Left kidney (tissue), 1 donor: ENCODE measurements at regions not wholly inside any gene's neighbourhood (a gene's known extent, or its start where the extent isn't known, plus 50 kb on each side); places are given as distances from the start of the nearest gene placed in this dataset.

Experiments
- DNase-seq: peaks from one replicate; pipeline ENCODE4 v3.0.0-alpha.2; 2013

DNA sequence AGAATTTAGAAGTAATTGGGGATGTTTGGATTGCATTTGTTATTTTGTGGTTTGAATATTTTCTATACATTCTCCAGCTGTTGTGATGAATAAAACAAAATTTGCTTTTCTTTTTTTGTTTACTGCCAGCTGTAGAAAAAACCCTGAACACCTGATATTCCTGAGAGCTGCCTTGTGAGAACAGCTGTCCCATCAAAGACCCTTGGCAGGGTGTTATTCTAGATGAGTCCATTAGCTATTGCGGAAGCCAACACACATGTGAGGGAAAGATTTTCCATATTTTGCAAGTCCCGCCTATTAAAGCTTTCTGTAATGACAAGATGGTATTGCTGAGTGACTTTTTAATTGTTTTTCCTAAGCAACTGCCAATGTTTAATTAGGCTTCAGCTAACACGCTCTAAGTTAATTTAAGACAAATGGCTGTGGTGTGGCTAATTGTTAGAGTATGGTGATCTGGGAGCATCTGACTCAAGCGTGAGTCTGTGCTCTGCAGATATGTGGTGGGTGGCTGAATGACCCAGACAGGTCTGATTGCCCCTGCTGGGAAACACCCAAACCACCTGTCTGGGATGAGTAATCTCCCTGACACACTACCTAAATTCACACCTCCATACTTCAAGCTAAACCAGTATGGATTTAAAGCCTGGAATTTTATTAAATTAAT lies 86.5 kb upstream of the PRLR start:
- DNase-seq, result no peak

DNA sequence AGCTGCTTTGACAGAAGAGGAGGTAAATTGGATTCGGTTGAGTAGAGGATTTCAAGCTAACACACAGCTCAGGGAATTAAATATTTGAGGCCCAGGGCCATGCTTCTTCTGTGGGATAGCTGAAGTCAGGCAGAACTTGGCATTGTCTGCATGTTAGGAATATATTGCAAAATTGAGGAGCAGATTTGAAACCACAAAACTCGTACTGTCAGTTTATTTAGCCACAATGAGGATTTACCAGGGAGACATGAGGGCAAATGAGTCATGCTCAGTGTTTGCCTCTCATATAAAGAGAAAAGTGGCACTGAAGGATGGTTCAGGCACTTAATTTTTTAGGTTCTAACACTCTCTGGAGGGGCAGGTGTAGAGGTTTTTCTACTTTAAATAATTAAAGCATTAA lies 83.0 kb upstream of the PRLR start:
- no peak for DNase-seq

DNA sequence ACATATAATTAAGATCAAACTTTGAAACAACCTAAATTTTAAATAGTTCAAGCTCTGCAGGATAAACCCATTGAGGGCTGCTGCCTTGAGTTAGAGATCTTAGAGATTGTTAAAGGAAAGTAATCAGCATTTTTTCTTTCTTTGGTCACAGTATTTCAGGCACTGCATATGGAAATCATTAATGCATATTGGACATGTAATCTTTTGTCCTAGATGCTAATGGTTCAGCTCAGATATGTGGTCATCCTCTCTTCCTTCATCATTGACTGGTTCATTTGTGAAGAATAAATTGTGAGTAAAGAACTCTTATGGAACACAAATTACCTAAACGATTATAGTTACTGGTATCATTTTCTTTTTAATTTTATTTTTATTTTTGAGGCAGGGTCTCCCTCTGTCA lies 82.0 kb upstream of the PRLR start:
- DNase-seq, result no peak

DNA sequence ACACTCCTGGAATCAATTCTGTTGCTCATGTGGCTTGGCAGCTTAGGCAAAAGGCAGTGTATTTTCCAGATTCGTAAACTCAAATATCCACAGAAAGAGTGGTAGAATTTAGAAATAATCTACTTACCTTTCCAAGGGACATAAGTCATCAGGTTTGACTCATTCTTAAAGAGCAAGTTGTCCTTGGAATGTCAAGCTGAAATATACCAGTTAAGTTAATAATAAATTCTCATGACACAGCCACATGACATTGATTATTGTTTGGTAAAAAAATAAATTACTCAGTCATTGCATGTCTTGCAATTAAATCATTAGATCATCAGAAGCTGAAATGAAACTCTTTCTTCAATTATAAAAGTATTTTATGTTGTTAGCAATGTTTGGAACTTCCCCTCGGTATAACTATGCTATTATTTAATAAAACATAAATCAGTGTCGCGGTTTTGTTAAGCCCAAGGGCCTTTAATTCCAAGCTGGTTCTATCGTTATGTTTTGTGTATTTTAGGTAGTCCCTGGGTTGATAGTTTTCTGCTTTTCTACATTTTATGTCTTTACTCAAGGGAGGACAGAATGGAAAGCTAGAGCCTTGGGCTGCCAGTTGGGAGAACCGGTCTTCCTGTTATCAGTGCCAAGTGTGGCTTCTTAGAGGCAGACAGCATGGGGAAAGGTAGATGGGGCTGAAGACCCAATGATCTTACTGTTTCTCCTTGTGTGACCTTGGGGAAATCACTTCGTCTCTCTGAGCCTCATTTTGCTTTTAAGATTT lies 79.3 kb upstream of the PRLR start:
- DNase-seq, result no peak

DNA sequence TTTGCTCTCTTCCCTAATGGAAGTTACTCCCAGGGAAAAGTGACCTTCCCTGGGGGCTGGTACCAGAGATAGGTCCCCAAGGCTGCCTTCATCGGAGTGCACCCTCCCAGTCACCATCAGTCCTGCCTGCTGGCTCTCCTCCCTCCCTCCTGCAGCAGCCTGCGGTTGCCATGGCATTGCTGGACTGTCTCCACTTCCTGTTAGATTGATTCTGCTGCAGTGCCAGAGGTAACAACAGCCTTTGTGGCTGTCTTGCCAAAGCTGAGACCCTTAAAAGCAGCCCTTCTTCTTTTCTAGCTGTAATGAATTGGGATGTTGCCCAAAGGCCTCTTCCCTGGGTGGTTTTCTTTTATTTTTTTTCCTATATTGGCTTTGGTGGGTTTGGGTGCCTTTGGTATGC lies 78.1 kb upstream of the PRLR start:
- DNase-seq, result no peak

DNA sequence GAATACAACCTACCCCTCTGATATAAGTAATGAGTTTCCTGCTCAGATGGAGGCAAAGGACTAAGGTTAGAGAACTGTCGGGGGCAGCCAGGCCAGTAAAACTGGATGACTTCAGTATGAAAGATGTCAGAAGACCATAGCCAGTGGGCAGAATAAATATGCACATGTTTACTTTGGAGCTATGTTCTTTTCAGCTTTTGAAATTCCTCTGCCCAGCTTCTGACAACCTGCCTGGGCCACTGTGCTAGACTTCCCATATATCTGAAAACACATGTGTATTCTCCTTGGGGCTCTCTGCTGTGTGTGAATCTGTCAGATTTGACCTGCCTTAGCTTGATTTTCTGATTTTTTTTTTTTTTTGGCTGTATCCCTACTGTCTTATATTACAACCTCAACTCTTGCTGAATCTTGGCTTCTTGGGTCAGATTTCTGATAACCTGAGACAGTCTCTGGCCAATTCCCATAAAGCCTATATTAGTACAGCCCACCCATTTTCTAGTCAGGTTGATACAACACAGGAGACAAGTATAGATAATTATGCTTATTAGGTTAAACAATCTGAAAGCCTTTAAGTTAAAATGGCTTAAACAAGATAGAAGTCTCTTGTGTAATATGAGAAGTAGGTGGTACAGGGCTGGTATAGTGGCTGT lies 76.6 kb upstream of the PRLR start:
- no peak for DNase-seq

DNA sequence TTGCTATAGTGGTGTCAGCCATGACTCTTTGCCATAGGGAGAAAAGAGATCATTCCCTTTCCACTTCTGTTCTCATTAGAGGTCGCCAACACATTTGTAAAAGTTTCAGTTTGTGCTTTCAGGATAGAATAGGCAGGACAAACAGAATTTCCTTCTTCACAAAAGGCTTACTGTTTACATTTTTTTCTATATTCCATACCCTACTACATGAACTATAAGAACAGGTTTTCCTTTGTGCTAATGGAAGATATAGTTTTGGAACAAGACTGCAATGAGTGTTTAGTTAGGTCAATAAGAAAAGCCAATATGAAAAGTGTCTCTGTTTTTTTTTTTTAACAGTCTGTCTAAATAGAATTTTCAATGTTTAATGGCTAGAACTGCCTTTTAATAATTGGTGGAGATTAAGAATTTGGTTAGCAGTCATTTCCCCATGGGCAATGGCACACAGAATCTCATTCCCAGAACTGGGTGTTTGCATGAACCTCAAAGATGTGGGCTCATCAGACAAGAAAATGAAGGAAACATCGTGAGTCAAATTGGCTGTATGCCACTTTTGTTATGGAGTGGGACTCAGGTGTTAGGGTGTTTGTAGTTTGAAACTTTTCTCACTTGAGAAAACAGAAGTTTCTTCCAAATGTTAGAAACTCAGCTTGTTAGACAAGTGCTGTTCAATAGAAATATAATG lies 75.2 kb upstream of the PRLR start:
- no peak for DNase-seq

DNA sequence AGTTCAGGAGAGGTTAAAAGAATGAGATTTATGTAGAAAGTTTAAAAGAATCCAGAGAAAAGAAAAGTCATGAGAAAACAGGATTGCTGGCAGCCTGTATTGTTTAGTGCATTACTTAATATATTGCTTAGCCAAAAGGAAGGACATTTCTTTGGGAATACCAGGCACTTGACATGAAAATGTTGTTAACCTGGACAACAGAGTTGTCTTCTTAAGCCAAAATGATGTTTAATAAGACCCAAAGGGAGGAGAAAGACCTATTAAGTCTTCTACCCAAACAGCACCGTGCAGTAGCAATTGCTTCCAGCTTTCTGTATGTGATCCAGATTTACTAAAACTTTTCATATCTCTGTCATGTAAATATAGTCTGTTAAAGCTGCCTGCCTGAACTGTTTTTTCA lies 74.0 kb upstream of the PRLR start:
- no peak for DNase-seq

DNA sequence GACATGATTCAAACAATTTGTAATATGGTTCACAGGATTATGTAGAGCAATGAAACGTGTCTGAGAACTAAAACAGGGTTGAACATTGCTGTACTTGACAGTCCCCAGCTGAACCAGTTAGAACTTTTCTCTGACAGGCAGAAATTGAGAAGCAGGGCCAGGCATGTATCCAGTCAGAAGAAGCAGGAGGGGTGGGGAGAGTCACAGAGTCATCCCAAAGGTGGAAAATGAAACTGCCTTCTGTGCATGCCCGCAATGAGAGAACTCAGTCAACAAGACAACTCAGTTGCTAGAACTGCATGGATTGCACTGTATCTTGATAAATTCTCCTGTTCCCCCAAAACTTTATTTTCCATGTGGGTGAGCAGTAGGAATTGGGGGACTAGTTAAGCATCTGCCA lies 72.9 kb upstream of the PRLR start:
- no peak for DNase-seq

DNA sequence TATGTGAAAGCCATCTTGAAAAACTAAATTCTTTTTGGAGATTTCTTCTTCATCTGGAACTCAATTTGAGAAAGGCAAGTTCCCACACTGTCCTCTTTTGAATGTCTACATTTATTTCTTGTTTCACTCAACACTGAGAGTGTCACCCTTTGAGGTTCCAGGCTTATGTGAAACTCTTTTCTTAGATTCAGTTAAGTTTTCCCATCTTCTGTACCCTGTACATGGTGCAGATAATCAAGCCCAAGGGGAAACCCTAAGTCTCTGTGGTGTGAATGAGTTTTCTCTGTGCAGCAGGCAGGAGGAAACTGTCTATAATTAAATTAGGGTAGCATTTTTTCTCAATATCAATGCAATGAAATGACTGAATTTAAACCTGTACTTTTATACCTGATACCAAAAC lies 72.3 kb upstream of the PRLR start:
- DNase-seq, result no peak

DNA sequence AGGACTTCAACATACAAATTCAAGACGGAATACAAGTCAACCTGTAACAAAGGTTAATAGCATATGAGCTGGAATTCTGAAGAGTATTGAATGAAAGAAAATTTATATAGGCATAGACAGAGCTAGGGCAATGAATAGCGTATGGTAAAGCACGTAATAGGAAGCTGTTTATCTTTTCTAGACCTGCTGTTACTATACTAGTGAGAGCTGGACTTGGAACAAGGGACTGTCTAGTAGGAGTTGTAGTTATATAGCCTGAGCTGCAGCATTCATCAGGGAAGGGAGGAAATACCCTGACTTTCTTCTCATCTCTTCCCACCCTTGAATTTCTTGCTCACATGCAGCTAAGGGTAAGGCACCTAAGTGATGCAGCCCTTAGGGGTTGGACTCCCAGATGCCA lies 67.5 kb upstream of the PRLR start:
- DNase-seq, result no peak

DNA sequence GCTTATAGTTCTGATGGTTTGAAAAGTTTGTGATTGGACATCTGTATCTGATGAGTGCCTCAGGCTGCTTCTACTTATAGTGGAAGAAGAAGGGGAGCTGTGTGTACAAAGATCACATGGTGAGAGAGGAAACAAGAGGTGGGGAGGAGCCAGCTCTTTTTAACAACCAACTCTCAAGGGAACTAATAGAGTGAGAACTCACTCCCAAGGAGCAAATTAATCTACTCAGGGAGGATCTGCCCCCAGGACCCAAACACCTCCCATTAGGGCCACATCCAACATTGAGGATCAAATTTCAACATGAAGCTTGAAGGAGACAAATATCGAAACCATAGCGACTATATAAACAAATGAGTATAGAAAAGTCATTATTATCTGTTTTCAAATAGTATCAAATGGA lies 64.7 kb upstream of the PRLR start:
- DNase-seq, result no peak

DNA sequence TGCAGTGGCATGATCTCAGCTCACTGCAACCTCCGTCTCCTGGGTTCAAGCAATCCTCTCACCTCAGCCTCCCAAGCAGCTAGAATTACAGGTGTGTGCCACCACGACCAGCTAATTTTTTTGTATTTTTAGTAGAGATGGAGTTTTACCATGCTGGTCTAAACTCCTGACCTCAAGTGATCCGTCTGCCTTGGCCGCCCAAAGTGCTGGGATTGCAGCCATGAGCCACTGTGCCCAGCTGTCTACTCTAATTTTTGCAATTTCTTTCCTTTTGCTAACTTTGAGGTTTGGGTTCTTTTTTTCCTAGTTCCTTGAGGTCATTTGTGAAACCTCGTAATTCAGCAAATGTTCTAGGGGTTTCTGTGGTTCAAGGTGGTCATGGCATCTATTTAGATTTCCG lies 63.7 kb upstream of the PRLR start:
- DNase-seq, result no peak

DNA sequence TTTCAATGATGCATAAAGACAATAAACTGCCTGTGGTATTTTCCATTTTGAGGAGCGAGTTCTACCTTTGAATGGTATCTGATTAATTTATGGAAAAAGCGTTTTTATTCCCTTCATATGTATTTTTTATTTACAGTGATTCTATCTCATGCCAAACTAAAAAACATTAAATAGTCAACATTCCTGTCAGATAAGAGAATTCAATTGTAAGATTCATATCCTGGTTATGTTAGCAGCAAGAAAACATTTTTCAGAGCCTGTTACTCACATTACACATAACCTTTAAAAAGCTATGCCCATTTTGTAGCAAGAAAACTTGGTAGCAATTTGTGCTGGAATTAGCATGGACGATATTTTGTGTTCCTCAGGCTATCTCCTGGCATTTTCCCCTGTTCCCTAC lies 55.1 kb upstream of the PRLR start:
- no peak for DNase-seq

DNA sequence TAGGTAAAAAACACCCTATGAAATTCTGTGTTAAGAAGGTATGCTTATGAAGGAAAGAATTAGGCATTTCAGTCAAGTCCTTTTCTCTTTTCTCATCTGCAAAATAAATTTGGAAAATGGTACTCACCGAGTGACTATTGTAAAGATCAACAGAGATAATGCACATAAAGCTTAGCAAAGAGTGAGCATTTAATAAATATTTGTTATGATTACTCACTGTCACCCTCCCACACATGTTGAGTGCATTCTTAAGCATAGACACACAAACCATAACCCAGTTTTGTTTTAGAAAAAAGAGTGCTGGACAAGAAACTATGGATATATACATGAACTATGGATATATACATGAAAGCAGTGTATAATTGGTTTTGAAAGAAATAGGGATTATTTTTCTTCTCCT lies 54.7 kb upstream of the PRLR start:
- DNase-seq, result no peak

DNA sequence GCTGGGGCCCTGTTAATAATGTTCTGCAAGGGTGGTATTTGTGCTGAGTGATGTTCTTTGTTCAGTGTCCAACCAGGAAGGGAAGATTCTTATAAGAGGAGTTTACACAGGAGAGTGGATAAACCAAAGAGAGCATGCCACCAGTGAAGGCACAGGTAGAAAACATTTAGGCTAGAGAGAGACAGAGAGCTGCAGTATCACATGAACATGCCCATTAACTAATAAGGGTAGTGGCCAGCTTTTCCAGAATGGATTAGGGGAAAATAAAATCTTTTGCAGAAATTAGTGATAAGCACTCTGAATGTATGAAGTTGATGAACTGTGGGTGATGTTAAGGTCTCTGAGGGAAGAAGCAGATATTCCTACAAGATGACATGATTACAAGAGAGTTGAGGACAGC lies 54.1 kb upstream of the PRLR start:
- no peak for DNase-seq

DNA sequence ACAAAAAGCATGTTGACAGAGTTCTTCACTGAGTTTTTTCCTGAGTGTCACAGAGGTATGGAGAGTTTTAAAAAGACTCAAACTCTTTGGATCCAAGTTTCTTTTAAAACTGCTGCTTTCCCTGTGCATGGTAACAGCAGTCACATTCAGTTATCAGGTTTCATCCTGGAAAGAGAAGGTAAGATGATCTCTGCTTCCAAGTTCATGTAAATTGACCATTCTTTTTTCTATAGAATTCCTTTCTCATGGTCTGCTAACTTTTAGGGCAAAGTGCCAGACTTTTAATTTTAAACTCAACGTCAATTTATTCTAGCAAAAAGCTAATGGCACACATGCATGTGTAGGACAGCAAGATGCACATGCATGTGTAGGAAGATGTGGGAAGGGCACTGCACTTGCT lies 52.5 kb upstream of the PRLR start:
- peak; percentile 29 for DNase-seq

DNA sequence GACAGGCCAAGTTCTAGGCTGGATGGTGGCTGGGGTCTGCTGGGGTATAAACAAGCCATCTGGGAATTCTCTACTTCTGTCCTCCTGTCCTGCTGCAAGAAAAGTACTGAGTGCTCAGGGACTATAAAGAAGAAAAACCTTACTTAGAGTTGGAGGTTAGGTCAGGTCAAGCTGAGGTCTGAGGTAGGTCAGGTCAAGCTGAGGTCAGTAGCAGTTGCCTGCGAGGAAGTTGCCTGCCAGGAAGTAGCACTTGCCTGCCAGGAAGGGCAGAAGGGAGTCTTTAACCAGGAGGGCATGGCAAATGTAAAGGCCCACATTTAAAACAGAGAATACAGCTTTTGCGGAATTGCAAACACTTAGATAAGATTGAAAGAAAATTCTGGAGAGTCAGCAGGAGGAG lies 51.3 kb upstream of the PRLR start:
- no peak for DNase-seq
